Lower leg skin (tissue), 3 donors: ENCODE measurements at regions not wholly inside any gene's neighbourhood (a gene's known extent, or its start where the extent isn't known, plus 50 kb on each side); places are given as distances from the start of the nearest gene placed in this dataset.

Experiments used
- CTCF ChIP-seq, 3 donors: fragments of 450-650 bp; IDR thresholded peaks; one replicate each; pipeline ENCODE4 v1.5.1; 2016; ENCODE audit warnings: antibody characterized with exemption in 3 of 3, mild to moderate bottlenecking in 3 of 3, moderate library complexity in 2 of 3
- POLR2A ChIP-seq, 2 donors: fragments of 450-650 bp; IDR thresholded peaks; one replicate each; pipeline ENCODE4 v1.6.1; 2016 to 2017; ENCODE audit warnings: antibody characterized with exemption in 2 of 2, mild to moderate bottlenecking in 1 of 2, moderate library complexity in 1 of 2

DNA sequence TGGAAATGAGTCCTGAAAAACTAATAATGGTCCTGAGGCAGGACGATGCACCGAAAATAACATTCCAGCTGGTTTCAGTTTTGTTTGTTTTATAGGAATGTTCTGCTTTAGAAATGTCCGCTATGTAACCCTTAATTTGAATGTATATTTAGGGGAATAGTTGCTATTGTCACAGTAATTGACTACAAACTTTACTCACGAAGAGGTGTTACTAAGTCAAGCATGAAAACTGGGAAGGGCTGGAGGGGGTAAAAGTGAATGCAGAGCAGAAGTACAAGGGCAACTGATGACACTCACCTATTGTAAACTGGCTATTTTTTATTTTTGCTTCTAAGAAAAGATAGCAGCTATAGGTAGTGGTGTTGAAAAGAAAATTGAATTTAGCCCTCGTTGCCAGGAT lies 230.7 kb upstream of the SYT10 start:
- no peak for TF ChIP-seq CTCF (IDR thresholded peaks at IDR 0.05)
- no peak for TF ChIP-seq POLR2A (IDR thresholded peaks at IDR 0.05)
